Fibroblast of the aortic adventitia (primary cell): ENCODE measurements at regions not wholly inside any gene's neighbourhood (a gene's known extent, or its start where the extent isn't known, plus 50 kb on each side); places are given as distances from the start of the nearest gene placed in this dataset.

ENCODE experiments used
- DNase-seq: peaks from one replicate; pipeline ENCODE4 v3.0.0-alpha.2; 2010; ENCODE audit warnings: low read depth
- H3K4me3 ChIP-seq: 2 replicates; pipeline ENCODE4 v1.5.1; 2011; ENCODE audit warnings: low read depth, mild to moderate bottlenecking, control low read depth, low read length, moderate library complexity
- CTCF ChIP-seq: IDR thresholded peaks from 2 replicates; pipeline ENCODE4 v1.5.1; 2011; ENCODE audit warnings: mild to moderate bottlenecking, low read length, control low read depth, inconsistent platforms; ENCODE audit not compliant: insufficient read depth

GRCh38 chr10:8504499-8504898, 450.0 kb downstream of the GATA3 start:
- no peak for TF ChIP-seq CTCF
- no peak overlapping the region for H3K4me3 ChIP-seq
- no peak for DNase-seq

GRCh38 chr10:8507156-8507555, 452.7 kb downstream of the GATA3 start:
- H3K4me3 ChIP-seq, result no peak overlapping the region
- DNase-seq, result no peak
- no peak for TF ChIP-seq CTCF

- H3K4me3 ChIP-seq, result no peak overlapping the region
- DNase-seq, result no peak
- TF ChIP-seq CTCF, result no peak
Observed at GRCh38 chr10:8508882-8509281, 454.4 kb downstream of the GATA3 start.

GRCh38 chr10:8510471-8510870, 456.0 kb downstream of the GATA3 start:
- no peak for TF ChIP-seq CTCF
- no peak overlapping the region for H3K4me3 ChIP-seq
- DNase-seq, result no peak

- DNase-seq, result no peak
- H3K4me3 ChIP-seq, result no peak overlapping the region
- TF ChIP-seq CTCF, result no peak
Observed at GRCh38 chr10:8511026-8511425, 456.5 kb downstream of the GATA3 start.

- no peak for TF ChIP-seq CTCF
- DNase-seq, result no peak
- H3K4me3 ChIP-seq, result no peak overlapping the region
Observed at GRCh38 chr10:8513155-8514147, 459.0 kb downstream of the GATA3 start.
